ENCODE measurements at regions not wholly inside any gene's neighbourhood (a gene's known extent, or its start where the extent isn't known, plus 50 kb on each side); places are given as distances from the start of the nearest gene placed in this dataset.
A peak's percentile ranks its signal among the peaks of the same experiment; 100 is the strongest.

DNA sequence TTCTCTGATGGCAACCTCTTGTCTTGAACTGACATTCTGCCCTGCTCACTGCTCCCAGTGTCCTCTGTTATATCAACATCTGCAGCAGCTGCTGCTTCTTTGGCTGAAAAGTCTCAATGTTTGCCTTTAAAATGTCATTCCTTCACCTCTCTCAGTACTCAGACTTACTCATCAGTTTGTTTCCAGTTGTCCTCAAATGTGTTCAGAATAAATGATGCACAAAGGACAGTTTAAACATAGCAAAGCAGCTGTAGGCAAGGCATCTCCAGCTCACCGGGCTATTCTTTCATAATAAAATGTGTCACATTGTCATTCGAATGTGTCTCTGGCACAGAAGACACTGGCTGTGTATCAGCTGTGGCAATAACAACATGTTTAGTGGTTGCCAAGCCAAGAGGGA lies 590.9 kb upstream of the ZNF608 start:
- DNase-seq: no peak

DNA sequence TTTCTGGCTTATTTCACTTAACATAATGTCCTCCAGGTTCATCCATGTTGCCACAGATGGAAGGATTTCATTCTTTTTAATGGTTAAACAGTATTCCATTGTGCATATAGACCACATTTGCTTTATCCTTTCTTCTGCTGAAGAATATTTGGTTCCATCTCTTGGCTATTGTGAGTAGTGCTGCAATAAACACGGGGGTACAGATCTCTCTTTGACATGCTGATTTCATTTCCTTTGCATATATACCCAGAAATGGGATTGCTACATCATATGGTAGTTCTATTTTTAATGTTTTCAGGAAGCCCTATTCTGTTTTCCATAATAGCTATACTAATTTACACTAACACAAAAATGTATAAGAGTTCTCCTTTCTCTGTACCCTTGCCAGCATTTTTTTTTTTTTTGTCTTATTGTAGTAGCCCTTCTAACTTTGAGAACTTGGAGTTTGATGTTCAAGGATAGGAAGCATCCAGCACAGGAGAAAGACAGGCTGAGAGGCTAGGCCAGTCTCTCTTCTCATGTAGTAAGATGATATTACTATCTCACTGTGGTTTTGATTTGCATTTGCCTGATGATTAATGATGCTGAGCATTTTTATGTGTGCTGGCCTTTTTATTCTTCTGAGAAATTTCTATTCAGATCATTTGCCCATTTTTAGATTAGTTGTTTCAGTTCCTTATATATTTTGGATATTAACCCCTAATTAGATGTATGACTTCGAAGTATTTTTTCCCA lies 592.2 kb upstream of the ZNF608 start:
- DNase-seq: no peak

DNA sequence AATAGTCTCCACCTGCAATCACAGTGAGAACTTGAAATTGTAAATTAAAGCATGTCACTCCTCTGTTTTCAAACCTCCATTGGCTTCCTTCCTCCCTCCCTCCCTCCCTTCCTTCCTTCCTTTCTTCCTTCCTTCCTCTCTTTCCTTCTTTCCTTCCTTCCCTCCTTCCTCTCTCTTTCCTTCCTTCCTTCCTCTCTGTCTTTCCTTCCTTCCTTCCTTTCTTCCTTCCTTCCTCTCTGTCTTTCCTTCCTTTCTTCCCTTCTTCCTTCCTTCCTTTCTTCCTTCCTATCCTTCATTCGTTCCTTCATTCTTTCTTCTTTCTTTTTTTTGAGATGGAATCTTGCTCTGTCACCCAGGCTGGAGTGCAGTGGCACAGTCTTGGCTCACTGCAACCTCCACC lies 595.0 kb upstream of the ZNF608 start:
- DNase-seq: no peak

DNA sequence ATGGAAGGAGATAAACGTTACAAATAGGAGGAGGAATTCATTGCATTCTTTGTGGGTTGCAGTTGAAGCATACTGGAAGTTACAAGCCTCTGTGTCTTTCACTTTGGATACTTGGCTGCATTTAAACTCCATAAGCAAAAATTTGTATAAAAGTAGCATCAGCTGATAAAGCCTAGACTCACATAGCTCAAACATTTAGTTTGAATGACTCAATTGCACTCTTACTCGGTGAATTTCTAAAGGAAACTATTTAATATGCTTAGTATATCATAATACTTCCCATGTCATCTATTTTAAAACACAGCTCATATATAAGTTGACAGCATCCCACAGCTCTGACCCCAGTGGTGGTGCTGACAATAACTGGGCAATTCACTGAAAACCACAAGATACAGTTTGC lies 596.6 kb upstream of the ZNF608 start:
- no peak for DNase-seq

DNA sequence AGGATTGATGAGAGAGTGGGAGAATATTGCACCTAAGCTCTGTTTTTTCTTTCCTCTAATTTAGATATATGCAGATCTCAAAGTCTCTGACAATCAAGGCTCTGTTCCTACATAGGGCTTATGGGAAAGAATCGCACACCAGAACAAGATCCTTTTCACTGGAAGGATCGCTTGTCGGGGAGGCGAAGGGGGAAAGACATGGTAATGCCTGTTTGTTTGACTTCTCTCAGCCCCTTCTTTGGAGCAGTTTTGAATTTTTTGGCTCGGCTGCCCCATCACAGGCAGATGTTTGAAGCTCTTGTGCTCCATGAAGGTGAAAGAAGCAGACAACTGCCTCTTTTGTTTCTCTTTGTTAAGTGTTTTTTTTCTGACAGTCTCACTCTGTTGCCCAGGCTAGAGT lies 599.9 kb upstream of the ZNF608 start:
- DNase-seq: peak; percentile 41

DNA sequence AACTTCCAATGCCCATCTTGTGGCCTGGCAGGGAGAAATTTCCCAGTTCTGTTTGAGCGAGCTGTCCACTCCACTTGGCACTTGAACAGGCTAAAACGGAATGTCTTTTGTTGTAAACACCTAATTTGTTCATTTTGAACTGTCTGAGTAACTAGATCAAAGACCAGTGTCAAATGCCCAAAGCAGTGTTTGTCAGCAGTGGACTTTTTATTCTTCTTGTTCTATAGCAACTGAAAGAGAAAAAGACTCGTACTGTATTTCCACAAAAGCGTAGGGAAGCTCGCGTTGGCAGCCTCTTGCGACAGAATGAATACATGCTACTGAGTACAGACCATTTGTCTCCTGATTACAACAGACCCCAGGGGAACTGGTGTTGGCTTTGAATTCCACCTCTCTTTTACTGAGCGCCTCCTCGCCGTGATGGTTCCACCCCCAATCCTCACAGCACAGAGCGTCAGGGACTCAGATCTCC lies 601.8 kb upstream of the ZNF608 start:
- DNase-seq: peak; percentile 65

DNA sequence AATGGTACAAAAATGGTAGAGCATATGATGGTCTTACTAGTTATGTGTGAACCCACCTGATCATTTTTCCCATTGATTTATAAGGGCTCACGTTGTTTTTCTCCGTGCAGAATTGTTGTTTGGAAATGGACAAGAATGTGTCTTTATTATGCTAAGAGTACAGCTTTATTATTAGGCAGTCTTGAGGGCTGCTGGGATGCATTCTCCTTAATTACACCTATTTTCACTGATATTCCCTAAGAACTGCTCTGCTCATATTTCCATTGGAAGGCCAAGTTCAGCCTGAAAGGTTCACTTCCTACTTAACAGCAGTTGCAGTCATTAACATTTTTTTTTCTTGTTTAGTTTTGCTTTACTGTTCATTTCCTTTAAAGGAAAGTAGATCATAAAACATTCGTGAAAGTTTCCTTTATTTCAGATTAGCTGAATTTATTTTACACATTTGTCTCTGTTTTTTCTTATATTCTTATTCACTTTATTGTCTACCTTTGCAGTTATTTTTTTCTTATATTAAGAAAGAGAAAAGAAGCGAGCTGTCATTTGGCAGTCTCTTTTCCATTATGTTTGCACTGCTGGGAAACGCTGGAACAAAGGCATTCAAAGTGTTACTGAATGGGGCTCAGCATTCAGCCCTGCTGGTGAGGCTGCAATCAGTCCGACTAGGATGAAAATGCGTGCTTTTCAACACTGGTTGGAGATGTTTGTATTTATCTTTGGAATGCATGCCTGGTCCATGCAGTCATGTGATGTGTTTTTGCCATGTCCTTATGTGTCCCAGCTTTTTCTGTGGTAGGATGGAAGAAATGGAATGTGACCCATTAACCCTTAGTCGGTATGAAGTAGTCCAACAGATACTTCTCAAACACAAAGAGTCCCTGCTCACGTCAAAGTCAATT lies 602.7 kb upstream of the ZNF608 start:
- DNase-seq: peak; percentile 32

DNA sequence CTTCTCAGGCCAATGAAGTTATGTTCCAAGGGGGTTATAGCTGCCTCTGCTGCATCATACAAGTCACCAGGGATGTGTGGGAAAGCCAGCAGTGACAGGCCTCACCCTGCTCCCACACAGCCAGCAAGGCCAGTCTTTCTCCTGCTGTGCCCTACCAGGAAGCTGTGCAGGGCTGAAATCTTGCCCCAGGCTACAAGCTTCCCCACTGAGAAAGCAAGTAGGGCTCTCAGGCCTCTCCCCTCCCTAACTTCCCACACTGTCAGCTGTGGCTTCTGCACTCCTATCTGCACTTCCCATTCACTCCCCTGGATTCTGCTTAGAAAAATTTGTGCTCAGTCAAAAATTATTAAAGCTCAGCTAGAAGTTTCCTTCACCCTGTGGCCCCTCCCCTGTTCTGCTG lies 611.2 kb upstream of the ZNF608 start:
- DNase-seq: no peak

DNA sequence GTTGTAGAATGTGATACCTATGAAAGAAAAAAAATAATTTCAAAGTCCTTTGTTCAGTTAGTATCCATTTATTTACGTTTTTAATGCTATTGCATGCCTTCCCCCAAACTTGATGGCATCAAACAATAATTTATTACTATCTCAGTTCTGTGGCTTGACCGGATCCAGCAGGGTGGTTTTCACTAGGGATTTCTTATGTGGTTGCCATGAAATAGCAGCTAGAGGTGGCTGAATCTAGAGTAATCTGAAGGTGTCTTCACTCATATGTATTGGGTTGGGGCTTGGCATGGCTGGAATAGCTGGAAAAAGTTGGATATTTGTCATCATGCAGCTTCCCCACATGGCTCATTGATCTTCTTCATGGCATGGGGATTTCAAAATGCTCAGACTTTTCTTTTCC lies 619.3 kb upstream of the ZNF608 start:
- no peak for DNase-seq

DNA sequence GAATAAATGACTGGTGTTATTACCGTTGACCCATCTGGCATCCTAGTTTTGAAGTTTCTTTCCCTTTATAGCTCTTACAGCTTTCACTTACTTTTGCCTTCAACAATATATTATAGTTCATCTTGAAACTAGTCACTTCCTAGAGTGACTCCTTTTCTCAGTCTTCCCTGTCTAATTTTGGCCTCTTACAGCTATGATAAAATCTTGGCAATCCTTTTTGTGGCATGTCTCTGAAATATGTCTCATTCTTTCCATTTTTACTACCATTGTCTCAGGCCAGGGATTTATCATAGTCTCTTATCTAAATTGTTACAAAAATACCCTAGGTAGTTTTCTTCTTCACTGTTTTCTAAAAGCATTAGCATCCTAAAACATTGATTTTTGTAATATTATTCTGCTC lies 621.3 kb upstream of the ZNF608 start:
- DNase-seq: no peak

DNA sequence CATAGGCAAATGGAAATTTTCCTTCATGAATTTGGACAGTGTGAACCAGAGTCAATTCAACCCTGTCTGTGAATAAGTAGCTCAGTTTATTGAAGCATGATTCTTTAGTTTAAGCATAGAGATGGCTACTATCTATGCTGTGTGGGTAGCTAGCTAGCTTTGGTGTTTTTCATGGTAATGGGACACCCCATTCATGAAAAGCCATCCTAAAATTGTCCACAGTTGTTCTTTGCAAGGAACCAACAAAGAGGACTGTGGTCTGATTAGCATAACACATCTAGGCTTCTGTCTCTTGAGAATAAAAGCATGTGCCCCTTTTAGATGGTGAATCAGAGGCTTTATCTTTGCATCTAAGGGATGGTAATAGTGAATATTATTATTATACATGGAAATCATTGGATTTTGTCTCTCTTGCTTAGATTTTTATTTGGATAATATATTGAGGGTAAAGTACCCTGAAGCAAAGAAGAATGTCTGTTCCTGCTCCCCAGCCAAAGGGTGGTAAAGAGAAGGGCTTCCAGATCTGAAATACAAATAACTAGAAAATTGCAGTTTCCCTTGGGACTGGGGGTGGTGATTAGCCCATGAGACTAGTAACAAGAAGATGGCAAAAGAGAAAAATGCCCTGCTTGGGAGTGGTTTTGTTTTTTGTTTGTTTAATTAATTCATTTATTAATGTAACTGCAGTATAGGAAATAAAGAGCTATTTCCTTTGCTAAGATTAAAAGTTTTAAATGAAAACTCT lies 624.2 kb upstream of the ZNF608 start:
- no peak for DNase-seq

DNA sequence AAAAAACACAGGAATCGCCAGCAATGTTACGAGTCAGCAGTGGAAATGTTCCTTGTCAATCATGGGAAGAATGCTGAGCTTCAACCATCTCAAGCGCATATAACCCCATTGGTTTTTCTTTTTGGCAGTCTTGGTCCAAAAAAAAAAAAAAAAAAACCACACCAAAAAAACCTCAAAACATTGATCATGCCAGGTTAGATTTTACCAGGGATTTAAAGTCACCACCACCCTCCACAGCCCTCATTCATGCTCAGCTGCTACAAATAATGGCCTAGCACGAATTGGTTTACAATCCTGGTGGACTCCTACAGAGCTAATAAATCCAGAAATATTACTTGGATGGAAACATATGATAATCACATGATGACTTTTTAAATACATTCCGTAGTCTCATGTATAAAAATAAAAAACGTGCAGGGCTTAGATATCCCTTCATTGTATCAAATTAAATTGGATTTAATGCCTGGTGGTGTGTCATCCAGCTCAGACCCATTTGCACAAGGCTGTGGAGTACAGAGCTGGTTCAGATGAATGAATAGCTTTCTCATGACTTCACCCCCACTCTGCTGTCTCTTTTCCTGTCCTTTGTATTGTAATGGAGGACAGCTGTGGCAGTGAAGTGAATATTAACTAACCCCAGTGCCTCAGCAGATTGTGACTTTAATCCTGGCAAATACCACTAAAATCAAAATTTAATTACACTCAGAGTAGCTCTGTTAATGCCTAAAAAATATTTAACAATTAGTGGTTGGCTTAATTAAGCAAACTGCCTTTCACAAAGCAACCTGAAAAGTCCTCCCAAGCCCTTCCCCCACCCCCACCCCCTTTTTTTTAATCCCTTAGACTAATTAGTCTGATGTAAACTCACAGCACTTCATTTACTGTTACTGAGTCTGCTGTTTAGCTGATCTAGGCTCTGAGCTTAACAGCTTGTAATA lies 626.5 kb upstream of the ZNF608 start:
- DNase-seq: peak; percentile 31

DNA sequence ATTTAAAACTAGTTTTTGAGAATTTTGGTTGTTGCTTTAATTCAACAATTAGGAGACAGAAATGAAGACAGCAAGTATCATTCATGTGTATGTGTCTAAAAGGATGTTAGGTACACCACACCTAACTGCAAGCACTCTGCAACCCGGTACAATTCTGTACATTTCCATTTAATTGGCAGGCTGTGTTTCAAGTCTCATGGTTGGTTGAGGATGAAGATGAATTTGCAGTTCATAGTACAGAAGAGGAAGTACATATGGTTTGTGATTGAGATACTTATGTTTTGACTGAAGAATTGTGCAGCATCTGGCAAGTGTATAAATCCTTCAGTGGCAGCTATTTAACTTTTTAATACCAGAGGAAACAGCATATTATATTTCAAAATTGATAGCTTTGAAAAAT lies 628.7 kb upstream of the ZNF608 start:
- DNase-seq: no peak

DNA sequence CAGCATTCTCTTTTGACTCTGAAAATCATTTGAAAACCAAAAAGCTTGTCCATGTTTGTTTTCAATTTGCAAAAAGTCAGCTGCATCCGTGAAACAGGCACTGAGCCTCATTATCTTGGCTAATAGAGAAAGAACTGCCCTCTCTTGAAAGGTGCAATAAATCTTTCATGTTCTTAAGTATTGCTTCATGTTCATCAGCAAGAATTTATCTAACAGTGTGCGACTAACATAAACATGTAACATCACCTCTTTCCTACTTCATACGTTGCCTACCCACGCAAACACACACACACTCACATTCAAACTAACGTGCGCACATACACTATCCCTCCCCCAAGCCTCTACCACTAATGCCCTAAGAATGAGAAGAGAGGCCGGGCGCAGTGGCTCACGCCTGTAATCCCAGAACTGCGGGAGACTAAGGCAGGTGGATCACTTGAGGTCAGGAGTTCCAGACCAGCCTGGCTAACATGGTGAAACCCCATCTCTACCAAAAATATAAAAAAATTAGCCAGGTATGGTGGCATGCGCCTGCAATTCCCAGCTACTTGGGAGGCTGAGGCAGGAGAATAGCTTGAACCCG lies 629.7 kb upstream of the ZNF608 start:
- no peak for DNase-seq

DNA sequence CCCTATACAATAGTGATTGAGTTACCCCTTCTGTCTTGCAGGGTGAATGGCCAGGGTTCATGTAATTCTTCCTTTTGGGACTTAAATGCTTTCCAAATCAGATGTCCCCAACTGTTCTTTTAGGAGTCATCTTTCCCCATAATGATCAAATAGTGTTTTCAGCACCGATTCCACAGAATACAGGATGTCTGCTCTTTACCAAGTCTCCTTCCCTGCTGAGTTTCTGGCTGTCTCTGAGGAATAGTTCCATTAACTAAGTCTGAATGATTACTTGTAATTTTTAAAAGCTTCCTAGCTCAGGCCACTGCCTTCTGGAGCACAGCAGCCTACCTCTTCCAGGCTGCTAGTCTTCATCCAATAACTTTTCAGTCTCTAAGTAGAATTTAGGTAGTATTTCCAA lies 630.7 kb upstream of the ZNF608 start:
- no peak for DNase-seq

DNA sequence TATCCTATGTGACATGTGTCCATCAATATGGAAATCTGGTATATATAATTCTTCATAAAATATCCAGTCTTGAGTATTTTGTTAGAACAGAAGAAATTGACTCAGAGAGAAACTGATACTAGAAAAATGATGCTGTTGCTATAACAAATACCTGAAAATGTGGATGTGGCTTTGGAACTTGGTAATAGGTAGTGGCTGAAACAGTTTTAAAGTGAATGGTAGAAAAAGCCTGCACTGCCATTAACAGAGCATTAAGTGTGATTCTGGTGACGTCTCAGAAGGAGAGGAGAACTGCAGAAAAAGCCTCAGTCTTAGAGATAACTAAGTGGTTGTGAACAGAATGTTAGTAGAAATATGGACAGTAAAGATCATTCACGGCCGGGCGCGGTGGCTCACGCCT lies 634.9 kb upstream of the ZNF608 start:
- no peak for DNase-seq

DNA sequence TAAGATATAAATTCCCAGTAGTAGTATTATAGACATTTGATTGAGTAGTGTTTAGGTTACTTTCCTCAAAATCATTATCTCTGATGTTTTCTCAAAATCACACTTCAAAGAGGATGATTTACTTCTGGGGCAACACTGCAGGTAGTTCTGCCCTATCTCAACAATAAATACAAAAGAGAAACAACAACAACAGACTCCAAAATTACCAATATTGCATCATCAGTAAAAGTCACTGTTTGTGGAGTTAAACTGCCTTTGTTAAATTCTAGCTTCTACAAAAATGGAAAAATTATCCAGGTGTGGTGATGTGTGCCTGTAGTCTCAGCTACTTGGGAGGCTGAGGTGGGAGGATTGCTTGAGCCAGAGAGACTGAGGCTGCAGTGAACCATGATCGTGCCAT lies 637.6 kb upstream of the ZNF608 start:
- no peak for DNase-seq

DNA sequence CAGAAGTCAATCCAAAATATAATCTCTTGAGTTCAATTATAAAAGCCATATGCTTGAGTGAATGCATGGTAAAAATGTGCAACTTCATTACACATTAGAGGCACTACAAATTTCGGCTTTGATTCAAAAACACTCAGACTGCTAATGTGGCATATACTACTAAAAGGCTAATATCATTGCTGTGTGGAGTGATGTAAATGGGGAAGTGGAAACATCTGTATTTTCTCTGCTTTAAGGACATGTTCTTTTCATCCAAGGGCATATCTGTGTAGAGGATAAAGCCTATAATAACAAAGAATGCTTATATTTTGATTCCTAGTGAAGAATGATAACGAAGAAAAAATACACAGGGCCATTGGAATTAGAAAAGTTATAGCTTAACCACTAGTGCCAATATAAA lies 643.9 kb upstream of the ZNF608 start:
- no peak for DNase-seq

DNA sequence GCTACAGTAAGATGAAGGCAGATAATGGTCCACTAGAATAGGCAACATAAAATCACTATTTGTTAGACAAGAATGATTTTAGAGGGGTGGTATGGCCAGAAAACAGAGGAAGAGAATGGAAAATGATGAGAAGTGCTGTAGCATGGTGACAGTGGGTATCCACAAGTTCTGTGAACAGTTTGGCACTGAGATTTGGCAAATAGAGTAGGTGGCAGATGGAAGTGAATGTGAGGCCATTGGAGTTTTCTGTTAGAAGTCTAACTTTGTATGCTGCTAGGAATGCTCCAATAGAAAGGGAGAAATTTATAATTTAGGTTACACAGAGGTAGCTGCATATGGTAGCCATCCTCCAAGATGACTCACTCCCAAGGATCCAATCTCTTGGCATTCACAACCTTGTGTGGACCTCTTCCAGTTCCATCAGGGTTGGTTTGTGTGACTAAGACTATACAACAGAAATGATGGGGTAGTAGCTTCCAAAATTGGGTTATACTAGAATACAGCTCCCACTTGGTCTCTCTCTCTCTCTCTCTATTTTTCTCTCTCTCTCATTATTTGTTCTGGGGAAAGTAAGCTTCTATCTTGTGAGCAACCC lies 646.9 kb upstream of the ZNF608 start:
- no peak for DNase-seq

DNA sequence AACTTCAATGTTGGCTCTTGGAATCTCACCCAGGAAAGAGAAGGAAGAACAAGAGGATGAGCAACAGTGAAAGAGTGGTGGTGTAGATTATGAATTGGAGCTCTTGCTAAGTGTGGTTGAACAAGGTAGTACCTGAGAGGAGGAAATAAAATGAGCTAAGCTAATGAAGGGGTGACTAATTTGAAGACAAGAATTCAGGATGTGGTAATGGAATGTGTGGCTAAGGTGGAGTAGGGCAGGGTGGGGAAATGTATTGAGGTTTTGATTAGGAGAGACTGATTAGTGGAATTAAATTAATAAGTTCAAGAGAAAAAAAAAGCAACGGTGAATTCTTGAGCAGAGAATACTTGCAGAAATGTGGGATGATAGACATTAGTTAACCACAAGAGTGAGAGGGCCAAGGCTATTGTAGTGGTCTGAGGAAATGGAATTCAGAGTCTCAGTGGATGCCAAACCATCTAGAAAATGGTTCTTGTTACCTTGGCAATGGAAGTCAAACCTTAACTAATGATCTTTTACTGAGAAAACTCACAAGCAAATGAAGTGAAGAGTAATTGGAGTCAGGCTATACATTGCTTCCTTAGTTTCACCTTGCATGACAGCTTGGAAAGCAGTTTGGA lies 648.3 kb upstream of the ZNF608 start:
- no peak for DNase-seq

DNA sequence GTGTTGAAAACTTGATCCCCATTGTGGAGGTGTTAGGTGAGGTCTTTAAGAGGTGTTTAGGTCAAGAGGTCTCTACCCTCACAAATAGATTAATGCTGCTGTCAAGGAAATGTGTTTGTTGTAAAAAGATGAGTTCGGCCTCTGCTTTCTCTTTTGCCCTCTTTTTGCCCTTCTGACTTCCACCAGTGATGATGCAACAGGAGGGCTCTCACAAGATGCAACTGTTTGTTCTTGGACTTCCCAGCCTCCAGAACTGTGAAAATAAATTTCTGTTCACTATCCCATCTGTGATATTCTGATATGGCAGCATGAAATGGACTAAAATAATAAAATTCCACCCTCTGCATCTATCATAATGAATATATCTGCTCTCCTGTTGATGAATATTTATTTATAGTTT lies 650.0 kb upstream of the ZNF608 start:
- no peak for DNase-seq

All from tongue (tissue), 1 donor.